Mammary epithelial cell (primary cell): ENCODE measurements at regions not wholly inside any gene's neighbourhood (a gene's known extent, or its start where the extent isn't known, plus 50 kb on each side); places are given as distances from the start of the nearest gene placed in this dataset.

Experiments
- CTCF ChIP-seq, 2 donors: IDR thresholded peaks in 1 of 2; conservative IDR thresholded peaks in 1 of 2; 2 replicates each; pipeline ENCODE4 v1.5.1; 2011 to 2012; ENCODE audit warnings: inconsistent platforms in 2 of 2, low read length in 2 of 2, mild to moderate bottlenecking in 2 of 2, control low read depth in 1 of 2, low read depth in 1 of 2; ENCODE audit not compliant: insufficient read depth in 1 of 2; ENCODE audit errors: extremely low read depth in 1 of 2
- EZH2 ChIP-seq: IDR thresholded peaks from 2 replicates; pipeline ENCODE4 v1.6.1; 2012; ENCODE audit warnings: low read length, inconsistent platforms, borderline replicate concordance

GRCh38 chr22:44438481-44439131 is 59.4 kb downstream of the RTL6 start:
- no peak for TF ChIP-seq CTCF (conservative IDR thresholded peaks at IDR 0.05 in 1 of 2, IDR thresholded peaks at IDR 0.05 in 1 of 2; ENCODE audit: extremely low read depth in 1 of 2, insufficient read depth in 1 of 2, low read depth in 1 of 2, low read length in 2 of 2)
- no peak for TF ChIP-seq EZH2
